ENCODE measurements at regions not wholly inside any gene's neighbourhood (a gene's known extent, or its start where the extent isn't known, plus 50 kb on each side); places are given as distances from the start of the nearest gene placed in this dataset.
"Not testable (repeated sequence)": the region's sequence is repeated elsewhere in the genome, so short reads cannot be mapped to it uniquely, and the experiment has no call there.

- no peaks in the 10 kb centered on the region for H3K9me3 ChIP-seq
- WGBS, 2 donors (ENCODE audit: low coverage in 1 of 2), result 93 to 100% methylated on average over 1 to 4 of the region's 8 CpGs
- no peak overlapping the region for H3K27ac ChIP-seq
- no peaks in the 10 kb centered on the region for H3K36me3 ChIP-seq
- H3K27me3 ChIP-seq, result no peaks in the 10 kb centered on the region
- no peak for ATAC-seq
- no peak overlapping the region for H3K4me3 ChIP-seq
- TF ChIP-seq POLR2AphosphoS5 (IDR thresholded peaks at IDR 0.05) (no peak), CTCF (IDR thresholded peaks at IDR 0.05) (no peak), POLR2A (IDR thresholded peaks at IDR 0.05) (no peak), EP300 (IDR thresholded peaks at IDR 0.05) (no peak)
- H3K4me1 ChIP-seq, result no peaks in the 10 kb centered on the region
Observed at GRCh38 chr19:30842926-30843325, 470.7 kb downstream of the ZNF536 start.

- no peaks in the 10 kb centered on the region for H3K9me3 ChIP-seq
- H3K27ac ChIP-seq, result no peak overlapping the region
- WGBS, 2 donors (ENCODE audit: low coverage in 1 of 2), result 100% methylated on average over 1 to 3 of the region's 5 CpGs
- no peaks in the 10 kb centered on the region for H3K36me3 ChIP-seq
- no peak for ATAC-seq
- H3K27me3 ChIP-seq, result no peaks in the 10 kb centered on the region
- no peak overlapping the region for H3K4me3 ChIP-seq
- no peaks in the 10 kb centered on the region for H3K4me1 ChIP-seq
- no peak for TF ChIP-seq EP300 (IDR thresholded peaks at IDR 0.05)
- TF ChIP-seq POLR2A (IDR thresholded peaks at IDR 0.05), result no peak
- TF ChIP-seq POLR2AphosphoS5 (IDR thresholded peaks at IDR 0.05), result no peak
- TF ChIP-seq CTCF (IDR thresholded peaks at IDR 0.05), result no peak
Observed at GRCh38 chr19:30841934-30842333, 469.8 kb downstream of the ZNF536 start.

GRCh38 chr19:30830875-30831274, 458.7 kb downstream of the ZNF536 start:
- 77 to 79% methylated on average over 5 of the region's 5 CpGs for WGBS, 2 donors (ENCODE audit: low coverage in 1 of 2)
- ATAC-seq, result no peak
- TF ChIP-seq CTCF (IDR thresholded peaks at IDR 0.05) (no peak), POLR2AphosphoS5 (IDR thresholded peaks at IDR 0.05) (no peak), EP300 (IDR thresholded peaks at IDR 0.05) (no peak), POLR2A (IDR thresholded peaks at IDR 0.05) (no peak)
- Histone ChIP-seq H3K9me3 (peaks cover 0 to 18% (median 0%) of the 10 kb centered on the region in 3 donors), H3K27ac (no peak overlapping the region), H3K36me3 (no peaks in the 10 kb centered on the region), H3K27me3 (no peaks in the 10 kb centered on the region), H3K4me3 (no peak overlapping the region), H3K4me1 (no peaks in the 10 kb centered on the region)

- H3K4me1 ChIP-seq, H3K27ac ChIP-seq, H3K27me3 ChIP-seq, H3K36me3 ChIP-seq, ATAC-seq, H3K4me3 ChIP-seq: not testable (repeated sequence)
- H3K9me3 ChIP-seq, result peaks cover 0 to 18% (median 0%) of the 10 kb centered on the region in 3 donors
- WGBS, 2 donors (ENCODE audit: low coverage in 1 of 2), result 89 to 94% methylated on average over 4 to 5 of the region's 5 CpGs
Observed at GRCh38 chr19:30825505-30825904, 453.3 kb downstream of the ZNF536 start.

GRCh38 chr19:30824809-30825208, 452.6 kb downstream of the ZNF536 start:
- no peaks in the 10 kb centered on the region for H3K4me1 ChIP-seq
- TF ChIP-seq POLR2AphosphoS5 (IDR thresholded peaks at IDR 0.05) (no peak), EP300 (IDR thresholded peaks at IDR 0.05) (no peak), CTCF (IDR thresholded peaks at IDR 0.05) (no peak), POLR2A (IDR thresholded peaks at IDR 0.05) (no peak)
- H3K27me3 ChIP-seq, result no peaks in the 10 kb centered on the region
- no peak for ATAC-seq
- H3K27ac ChIP-seq, result no peak overlapping the region
- H3K4me3 ChIP-seq, result no peak overlapping the region
- WGBS, 2 donors (ENCODE audit: low coverage in 1 of 2), result 80 to 93% methylated on average over 1 to 2 of the region's 2 CpGs
- H3K9me3 ChIP-seq, result peaks cover 0 to 18% (median 0%) of the 10 kb centered on the region in 3 donors
- H3K36me3 ChIP-seq, result no peaks in the 10 kb centered on the region

Data from gastroesophageal sphincter (tissue), 4 donors.